A673 (cell line): ENCODE measurements at regions not wholly inside any gene's neighbourhood (a gene's known extent, or its start where the extent isn't known, plus 50 kb on each side); places are given as distances from the start of the nearest gene placed in this dataset.

Source experiments
- EZH2 ChIP-seq: fragments of 200-600 bp; sonication (generic); IDR thresholded peaks from 2 replicates; pipeline ENCODE4 v1.6.1; 2017; ENCODE audit warnings: borderline replicate concordance, low read depth, mild to moderate bottlenecking, mixed read lengths, antibody characterized with exemption, low read length; ENCODE audit not compliant: poor library complexity, severe bottlenecking
- TF ChIP-seq, protein P1 (sequence below): fragments of 300-800, 200-600 bp; sonication (generic); conservative IDR thresholded peaks from 2 replicates; pipeline ENCODE4 v1.5.1; 2017; ENCODE audit warnings: low read depth, mild to moderate bottlenecking, antibody characterized with exemption, low read length, moderate library complexity, mixed read lengths

- TF ChIP-seq, protein P1, sequence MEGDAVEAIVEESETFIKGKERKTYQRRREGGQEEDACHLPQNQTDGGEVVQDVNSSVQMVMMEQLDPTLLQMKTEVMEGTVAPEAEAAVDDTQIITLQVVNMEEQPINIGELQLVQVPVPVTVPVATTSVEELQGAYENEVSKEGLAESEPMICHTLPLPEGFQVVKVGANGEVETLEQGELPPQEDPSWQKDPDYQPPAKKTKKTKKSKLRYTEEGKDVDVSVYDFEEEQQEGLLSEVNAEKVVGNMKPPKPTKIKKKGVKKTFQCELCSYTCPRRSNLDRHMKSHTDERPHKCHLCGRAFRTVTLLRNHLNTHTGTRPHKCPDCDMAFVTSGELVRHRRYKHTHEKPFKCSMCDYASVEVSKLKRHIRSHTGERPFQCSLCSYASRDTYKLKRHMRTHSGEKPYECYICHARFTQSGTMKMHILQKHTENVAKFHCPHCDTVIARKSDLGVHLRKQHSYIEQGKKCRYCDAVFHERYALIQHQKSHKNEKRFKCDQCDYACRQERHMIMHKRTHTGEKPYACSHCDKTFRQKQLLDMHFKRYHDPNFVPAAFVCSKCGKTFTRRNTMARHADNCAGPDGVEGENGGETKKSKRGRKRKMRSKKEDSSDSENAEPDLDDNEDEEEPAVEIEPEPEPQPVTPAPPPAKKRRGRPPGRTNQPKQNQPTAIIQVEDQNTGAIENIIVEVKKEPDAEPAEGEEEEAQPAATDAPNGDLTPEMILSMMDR, result no peak
- no peak for TF ChIP-seq EZH2
These were observed 416.8 kb upstream of the NCAM2 start for GRCh38 chr21:20581361-20581760.
